GM21381 (cell line): ENCODE measurements at regions not wholly inside any gene's neighbourhood (a gene's known extent, or its start where the extent isn't known, plus 50 kb on each side); places are given as distances from the start of the nearest gene placed in this dataset.
"Not testable (repeated sequence)": the region's sequence is repeated elsewhere in the genome, so short reads cannot be mapped to it uniquely, and the experiment has no call there.

Experiments
- ATAC-seq: cut with Tn5 transposase; IDR thresholded peaks from one replicate; pipeline ENCODE4 v1.9.1; 2021; ENCODE audit warnings: mild to moderate bottlenecking, moderate library complexity; ENCODE audit not compliant: unreplicated experiment

DNA sequence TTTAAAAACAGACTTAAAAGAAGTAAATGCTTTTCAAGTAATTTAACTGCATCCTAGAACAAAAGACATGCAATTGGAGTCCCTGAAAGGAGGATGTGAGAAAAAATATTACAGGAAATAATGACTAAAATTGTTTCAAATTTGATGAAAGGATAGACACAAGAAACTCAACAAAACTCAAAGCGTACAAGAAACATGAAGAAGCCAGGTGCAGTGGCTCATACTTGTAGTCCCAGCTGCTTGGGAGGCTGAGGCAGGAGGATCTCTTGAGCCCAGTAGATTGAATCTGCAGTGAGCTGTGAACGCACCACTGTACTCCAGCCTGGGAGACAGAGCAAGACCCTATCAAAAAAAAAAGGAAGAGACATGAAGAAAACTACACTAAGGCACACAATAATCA lies 118.1 kb upstream of the SLC39A10 start:
- ATAC-seq = no peak

DNA sequence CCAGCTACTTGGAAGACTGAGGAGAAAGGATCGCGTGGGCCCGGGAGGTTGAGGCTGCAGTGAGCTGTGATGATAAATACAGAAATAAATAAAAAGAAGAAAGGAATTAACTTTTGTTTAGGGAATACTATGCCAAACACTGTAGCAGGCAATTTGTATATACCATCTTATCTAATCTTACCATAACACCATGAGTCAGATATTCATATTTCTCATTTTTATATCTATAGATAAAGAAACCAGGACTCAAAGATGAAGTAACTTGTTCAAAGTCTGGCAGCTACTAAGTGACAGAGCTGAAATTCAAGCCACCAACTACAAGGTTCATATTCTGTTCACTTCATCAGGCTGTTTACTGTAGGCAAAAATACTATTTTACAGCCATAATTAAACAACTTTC lies 119.2 kb upstream of the SLC39A10 start:
- ATAC-seq = no peak

DNA sequence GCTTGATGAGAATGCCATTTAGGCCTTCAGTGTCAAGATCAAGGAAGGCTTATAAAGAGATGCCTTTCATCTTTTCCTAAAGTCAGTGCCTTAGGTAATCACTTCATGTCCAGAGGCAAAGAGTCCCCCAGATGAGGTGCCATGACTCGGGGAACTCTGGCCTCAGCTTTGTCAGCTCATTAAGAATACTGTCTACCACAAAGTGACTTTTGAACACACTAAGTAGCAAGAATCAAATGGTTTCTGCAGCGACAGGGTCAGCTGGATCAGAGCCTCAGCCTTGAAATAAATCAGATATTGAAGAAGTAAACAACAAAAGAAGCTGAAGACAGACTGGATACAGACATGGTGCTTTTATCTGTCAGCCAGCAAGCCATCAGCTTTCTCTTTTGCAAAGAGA lies 120.1 kb upstream of the SLC39A10 start:
- no peak for ATAC-seq

DNA sequence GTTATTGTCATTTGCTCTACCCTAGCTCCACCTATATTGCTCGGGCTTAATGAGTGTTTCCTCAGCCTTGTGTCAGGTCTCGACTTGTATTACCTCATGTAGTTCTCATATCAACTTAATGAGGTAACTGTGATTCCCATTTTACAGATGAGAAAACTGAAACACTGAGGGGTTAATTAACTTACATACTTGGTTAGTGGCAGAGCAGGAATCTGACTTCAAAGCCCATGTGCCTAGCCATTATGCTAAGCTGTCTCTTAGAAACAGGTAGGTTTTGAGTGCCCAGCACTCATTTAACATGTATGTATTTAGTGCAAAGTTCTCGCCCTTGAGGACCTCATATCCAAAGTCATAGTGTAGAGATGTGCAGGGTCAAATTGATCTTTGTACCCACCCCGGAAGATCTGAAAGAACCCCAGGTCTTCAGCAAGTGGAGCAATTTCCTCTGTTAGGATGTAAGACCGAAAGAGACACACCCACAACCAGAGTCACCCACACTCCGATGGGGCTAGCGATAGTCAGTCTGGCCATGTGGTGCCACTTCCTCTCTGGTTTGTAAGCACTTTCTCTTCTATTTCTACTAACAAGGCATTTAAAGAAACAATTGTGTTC lies 121.0 kb upstream of the SLC39A10 start:
- ATAC-seq = peak; percentile 91

DNA sequence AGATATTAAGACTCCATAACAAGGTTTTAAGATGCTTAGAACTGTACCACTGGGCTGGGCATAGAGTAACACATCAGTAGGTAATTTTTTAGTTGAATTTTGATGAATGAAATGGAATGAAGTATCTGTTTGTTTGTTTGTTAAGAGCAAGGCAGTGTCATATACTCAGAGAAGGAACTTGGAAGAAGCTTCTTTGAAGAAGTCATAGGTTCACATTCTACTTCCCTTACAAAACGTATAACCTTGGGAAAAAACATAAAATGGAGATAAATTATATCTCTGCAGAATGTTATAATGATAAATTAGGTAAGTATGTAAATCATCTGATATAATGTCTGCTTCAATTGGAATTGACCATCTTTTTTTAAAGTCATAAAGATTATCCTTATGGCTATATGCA lies 122.1 kb upstream of the SLC39A10 start:
- ATAC-seq = no peak

DNA sequence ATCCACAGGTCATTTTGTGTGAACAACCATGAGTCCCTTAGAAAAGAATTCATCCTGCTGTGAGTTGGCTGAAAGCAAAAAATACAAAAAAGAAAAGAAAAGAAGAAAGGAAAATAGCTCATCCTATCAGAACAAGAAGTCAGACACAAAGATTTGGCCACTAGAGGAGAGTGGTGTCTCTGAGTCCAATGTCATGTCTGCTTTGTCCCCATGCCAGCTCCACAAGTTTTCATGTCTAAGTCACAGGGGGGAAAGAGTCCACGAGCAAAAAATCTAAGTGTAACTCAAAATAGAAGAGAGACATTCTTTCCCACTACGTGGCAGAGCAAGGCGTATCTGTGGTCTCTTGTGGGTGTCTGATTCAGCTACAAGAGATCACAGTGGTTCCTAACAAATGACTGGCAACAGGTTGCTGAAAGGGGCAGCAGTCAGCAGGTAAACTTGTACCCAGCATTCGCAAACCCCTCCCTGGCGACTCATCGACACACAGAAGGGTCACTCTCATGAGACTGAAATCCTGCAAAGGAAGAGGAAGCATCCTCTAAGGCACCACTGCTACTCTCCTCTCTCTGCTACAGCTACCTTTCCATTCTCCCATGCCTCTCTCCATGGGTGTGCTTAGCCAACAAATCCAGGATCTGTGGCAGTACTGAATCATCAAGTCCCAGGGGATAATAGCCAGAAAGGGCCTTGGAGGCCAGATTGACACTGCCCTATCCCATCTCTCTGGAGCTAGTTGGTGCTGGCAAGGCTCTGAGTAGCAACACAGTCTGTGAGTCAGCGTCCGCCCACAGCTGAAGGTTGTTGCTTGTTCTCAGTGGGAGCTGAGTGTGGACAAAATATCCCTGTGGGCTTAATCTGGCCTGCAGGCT lies 123.0 kb upstream of the SLC39A10 start:
- no peak for ATAC-seq

DNA sequence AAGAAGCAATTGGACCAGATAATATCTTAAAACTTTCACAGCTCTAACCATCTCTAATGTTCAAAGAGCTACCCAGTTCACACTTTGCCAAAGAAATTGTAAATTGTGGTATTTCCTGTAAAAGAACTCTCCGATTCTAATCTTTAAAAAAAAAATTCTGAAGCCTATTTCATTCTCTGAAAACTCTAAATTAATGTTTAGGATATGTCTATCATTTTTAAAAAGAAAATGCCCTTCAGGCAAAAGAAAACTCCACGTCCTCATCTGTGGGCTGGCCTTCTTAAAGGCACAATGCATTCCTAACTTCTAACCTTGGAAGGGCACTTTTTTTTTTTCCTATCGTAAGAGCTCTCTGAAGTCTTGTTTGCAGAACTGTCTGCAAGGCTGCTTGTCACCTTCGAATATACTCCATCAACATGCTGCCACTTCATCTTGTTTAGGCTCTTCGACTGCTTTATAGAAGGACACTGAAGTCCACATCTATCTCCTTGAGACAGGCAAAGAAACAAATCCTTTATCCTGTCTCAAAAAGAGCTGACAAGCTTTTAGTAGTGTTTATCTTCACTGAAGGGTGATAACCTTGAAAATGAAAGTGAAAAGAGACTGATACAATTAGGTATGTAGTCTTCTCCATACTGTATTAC lies 124.3 kb upstream of the SLC39A10 start:
- ATAC-seq = peak; percentile 35

DNA sequence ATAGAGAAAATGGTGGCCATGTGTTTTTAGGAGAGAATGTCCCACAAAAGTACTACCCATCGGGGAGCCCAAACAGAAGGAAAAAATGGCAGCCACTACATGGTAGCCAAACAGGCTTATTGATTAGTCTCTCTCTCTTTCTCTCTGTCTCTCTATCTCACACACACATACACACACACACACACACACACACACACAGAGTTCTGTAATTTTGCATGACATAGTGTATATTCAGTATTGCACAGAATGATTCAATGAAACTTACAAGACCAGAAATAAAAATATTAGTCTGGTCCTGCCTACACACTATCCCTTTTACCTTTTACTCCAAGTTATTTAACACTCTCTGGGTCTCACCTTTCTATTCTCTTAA lies 124.8 kb upstream of the SLC39A10 start:
- no peak for ATAC-seq

DNA sequence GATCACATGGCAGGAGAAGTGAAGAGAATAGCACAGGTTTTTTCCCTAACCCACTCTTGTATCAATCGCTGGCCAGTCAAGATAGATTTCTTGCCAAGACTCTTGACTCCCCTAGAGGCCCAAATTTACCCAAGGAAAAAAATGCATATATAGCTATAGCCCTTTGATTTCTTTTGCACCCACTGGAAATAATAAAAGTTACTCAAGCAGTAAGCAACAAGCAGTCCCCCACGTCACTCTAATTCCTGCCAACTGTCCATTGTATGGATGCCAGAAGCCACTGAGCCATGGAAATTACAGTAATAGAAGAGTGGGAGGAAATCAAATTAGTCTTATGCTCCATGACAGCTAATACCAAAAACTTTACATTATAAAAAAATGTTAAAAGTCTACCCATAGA lies 125.3 kb upstream of the SLC39A10 start:
- no peak for ATAC-seq

DNA sequence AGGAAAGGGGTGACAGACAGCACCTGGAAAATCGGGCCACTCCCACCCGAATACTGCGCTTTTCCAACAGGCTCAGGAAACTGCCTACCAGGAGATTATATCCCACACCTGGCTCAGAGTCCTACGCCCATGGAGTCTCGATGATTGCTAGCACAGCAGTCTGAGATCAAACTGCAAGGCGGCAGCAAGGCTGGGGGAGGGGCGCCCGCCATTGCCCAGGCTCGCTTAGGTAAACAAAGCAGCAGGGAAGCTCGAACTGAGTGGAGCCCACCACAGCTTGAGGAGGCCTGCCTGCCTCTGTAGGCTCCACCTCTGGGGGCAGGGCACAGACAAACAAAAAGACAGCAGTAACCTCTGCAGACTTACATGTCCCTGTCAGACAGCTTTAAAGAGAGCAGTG lies 133.8 kb upstream of the SLC39A10 start:
- not testable (repeated sequence) for ATAC-seq

DNA sequence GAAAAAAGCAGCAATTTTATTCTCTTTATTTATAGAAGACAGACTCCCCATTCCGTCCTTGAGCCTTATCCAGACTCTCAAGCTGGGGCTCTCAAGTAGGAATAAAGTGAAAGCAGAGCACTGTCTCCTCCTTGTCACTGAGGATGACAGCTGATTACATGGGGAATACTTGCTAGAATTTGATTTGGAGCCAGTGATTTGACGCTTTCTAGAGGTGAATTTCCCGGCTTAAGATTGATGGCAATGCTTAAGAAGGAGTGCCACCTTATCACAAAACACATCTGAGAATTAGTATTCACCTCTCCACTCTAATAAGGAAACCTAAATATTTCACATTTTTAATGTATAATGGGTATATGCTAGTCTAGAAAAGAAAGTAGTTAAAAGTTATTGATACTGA lies 135.4 kb upstream of the SLC39A10 start:
- no peak for ATAC-seq

DNA sequence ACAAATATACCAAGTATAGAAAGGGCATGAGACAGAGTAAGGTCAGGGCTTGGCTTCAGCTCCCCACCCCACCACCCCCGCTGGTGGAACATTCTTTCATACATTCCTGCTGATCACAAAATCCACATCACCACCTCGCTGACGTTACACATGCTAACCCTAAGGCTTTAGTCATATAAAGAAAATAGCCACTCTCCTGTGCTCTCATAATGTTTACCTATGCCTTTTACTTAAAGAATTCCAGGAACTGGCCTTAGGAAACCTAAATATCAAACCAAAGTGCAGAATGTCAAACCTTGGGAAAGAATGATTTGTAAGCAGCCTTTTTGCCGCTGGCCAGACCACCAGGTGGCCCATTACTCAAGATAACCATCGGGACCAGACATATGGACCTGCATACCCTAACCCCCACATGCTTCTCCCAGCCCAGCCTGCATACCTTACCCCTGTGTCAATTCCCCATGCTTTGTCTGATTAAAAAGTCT lies 136.3 kb upstream of the SLC39A10 start:
- no peak for ATAC-seq

DNA sequence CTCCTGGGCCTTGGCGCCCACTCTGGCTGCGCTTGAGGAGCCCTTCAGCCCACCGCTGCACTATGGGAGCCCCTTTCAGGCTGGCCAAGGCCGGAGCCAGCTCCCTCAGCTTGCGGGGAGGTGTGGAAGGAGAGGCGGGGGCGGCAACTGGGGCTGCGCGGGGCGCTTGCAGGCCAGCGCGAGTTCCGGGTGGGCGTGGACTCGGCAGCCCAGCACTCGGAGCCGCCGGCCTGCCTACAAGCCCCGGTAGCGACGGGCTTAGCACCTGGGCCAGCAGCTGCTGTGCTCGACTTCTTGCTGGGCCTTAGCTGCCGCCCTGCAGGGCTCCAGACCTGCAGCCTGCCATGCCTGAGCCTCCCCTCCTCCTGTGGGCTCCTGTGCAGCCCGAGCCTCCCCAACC lies 141.5 kb upstream of the SLC39A10 start:
- no peak for ATAC-seq

DNA sequence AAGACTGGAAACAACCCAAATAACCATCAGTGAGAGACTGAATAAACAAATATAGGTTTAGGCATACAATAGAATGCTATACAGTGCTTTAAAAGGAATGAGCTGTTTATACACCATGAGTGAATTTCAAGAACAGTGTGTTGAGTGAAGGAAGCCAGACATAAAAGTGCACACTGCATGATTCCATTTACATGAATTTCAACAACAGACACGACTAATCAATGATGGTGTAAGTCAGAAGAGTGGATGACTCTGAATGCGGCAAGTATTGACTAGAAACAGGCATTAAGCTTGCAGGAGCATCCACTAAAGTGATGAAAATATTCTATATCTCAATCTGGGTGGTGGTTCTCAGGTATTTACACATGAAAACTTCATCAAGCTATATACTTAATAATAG lies 142.7 kb upstream of the SLC39A10 start:
- ATAC-seq = no peak

DNA sequence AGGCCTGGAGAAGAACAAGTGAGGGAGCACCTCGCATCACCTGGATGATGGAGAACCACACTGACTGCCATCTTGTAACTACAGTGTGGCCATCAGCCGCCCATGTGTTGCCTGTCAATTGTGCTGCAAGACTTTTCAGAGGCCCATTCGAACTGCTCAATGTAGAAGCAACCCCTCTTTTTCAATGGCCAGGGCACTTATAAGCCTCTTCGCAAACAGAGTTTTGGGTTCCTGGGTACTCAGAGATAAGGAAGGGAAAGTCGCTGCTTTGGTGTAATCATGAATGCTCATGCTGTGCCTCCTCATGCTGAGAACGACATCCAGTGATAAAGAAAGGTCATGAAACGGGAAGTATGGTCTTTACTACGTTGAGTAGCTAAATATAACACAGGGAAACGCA lies 143.9 kb upstream of the SLC39A10 start:
- no peak for ATAC-seq

DNA sequence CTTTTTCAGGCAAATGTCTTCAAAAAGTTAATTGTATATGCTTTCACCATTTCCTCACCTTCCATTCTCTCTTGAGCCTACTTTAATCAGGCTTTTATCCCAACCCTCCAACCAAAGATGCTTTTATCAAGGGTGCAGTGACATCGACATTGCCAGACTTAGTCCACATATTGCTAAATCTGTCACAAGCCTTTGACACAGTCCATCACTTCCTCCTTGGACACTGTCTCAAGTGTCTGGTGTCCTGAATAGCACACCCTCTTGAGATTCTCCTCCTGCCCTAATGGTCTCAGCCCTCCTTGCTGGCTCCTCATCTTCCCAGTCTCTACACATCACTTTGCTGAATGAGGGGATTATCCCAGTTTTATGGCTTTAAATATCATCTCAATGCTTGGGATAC lies 147.5 kb upstream of the SLC39A10 start:
- no peak for ATAC-seq

DNA sequence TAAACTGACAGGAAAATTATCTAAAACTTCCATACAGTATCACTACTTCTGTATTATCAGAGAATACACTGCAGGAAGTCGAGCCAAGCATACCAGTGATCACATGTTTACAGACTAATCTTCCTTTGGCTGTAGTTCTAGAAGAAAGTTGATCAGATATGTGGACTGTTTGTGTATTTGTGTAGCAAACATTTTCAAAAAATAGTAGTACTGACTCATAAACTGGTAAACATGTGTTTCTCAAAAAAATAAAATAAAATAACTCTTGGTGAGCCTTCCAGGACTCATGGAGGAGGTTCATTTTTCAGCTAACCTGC lies 148.9 kb upstream of the SLC39A10 start:
- ATAC-seq = no peak

DNA sequence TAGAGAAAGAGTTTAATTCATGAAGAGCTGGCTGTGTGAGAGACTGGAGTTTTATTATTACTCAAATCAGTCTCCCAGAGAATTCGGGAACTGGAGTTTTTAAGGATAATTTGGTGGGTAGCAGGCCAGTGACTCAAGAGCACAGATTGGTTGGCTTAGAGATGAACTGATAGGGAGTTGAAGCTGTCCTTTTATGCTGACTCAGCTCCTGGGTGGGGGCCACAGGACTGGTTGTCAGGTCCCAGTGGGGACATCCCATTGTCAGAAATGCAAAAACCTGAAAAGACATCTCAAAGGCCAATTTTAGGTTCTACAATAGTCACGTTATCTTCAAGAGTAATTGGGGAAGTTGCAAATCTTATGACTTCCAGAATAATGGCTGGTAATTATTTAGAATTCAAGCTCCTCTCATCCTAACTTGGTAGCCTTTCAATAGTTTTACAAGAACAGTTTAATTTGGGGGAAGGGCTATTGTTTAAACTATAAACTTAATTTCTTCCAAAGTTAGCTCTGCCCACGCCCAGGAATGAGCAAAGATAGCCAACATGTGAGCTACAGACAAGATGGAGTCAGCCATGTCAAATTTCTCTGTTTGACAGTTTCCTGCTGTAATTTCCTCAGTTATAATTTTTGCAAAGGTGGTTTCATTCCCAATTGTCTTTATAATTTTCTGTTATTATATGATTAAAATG lies 149.4 kb upstream of the SLC39A10 start:
- no peak for ATAC-seq

DNA sequence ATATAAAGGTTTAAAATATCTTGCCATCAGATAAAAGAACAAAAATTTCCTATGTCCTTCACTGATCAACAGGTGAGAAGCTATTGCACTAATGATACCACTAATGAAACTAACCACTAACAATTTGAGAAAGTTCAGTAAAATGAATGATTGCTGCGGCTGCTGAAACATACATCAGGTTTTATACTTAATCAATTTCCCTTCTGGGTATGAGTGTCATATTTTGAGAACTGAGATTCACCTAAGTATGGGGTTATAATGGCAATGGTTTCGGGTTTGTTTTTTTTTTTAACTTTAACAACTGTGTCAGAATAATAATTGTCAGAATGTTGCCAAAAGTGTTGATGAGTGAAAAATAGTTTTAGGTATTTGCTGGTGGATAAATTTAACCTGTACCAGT lies 151.3 kb upstream of the SLC39A10 start:
- ATAC-seq = peak; percentile 95

DNA sequence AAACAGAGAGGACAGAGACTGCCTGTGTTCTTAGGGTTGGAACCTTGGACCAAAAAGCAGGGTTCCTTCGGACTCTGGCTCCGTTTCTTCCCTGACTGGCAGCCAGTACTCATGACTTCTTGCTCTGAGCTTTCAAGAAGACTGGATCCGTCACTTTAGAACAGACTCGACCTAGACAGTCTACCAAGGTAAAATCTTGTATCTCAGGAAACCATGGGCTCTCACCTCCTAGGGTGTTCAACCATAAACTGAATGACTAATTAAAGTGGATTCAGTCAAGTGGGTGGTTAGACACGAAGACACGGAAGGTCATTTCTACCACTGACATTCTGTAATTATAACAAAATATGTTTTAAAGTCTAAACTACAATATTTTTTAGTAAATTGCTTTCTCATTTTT lies 153.8 kb upstream of the SLC39A10 start:
- no peak for ATAC-seq

DNA sequence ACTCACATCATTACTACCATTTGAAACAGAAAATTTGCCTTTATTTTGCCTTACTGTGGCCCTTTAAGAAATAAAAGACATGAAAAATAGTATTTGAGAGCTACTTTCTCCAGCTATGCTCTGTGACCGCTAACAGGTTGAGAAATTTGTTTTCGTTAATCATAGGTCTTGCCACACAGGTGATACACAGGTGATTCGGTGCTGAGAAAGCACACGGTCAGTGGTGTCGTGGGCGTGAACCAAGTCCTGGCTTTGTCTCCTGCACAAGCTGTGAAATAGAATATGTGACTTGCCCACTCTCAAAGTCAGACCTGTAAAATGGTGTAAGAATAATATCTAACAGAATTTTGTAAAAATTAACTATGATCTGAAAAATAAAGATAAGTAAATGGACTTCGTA lies 155.3 kb upstream of the SLC39A10 start:
- ATAC-seq = no peak

DNA sequence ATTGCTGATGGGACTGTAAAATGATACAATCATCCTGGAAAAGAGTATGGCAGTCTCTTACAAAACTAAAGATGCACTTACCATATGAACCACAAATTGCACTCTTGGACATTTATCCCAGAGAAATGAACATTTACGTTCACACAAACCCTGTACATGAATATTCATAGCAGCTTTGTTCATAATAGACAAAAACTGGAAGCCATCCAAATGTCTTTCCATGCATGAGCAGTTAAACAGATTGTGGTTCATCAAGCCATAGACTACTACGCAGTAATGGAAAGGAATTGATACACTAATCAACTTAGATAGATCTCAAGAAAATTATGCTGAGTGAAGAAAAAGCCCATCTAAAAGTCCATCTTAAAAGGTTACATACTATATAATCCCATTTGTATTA lies 156.1 kb upstream of the SLC39A10 start:
- no peak for ATAC-seq
